Hepatocyte (in vitro differentiated cells): ENCODE measurements at regions not wholly inside any gene's neighbourhood (a gene's known extent, or its start where the extent isn't known, plus 50 kb on each side); places are given as distances from the start of the nearest gene placed in this dataset.

Experiments
- DNase-seq: peaks from one replicate; pipeline ENCODE4 v3.0.0-alpha.2; 2016; ENCODE audit warnings: low spot score
- H2AFZ ChIP-seq: fragments of 200-600 bp; sonication (generic); 2 replicates; pipeline ENCODE4 v1.6.0; 2016; ENCODE audit warnings: antibody characterized with exemption, mild to moderate bottlenecking
- H3K27ac ChIP-seq: fragments of 200-600 bp; sonication (generic); 2 replicates; pipeline ENCODE4 v1.5.1; 2016; ENCODE audit warnings: mild to moderate bottlenecking
- H3K27me3 ChIP-seq: fragments of 200-600 bp; sonication (generic); 2 replicates; pipeline ENCODE4 v1.6.1; 2016
- H3K36me3 ChIP-seq: fragments of 200-600 bp; sonication (generic); replicated peaks from 2 replicates; pipeline ENCODE4 v1.5.1; 2016; ENCODE audit warnings: low read depth; ENCODE audit not compliant: insufficient read depth
- H3K4me1 ChIP-seq: fragments of 200-600 bp; sonication (generic); 2 replicates; pipeline ENCODE4 v1.5.1; 2016; ENCODE audit warnings: mild to moderate bottlenecking, moderate library complexity; ENCODE audit not compliant: insufficient read depth
- H3K4me2 ChIP-seq: fragments of 200-600 bp; sonication (generic); 2 replicates; pipeline ENCODE4 v1.6.0; 2016
- H3K4me3 ChIP-seq: fragments of 200-600 bp; sonication (generic); 2 replicates; pipeline ENCODE4 v1.5.1; 2016; ENCODE audit warnings: mild to moderate bottlenecking
- H3K79me2 ChIP-seq: fragments of 200-600 bp; sonication (generic); 2 replicates; pipeline ENCODE4 v1.6.0; 2017; ENCODE audit warnings: mild to moderate bottlenecking
- H3K9me2 ChIP-seq: fragments of 200-600 bp; sonication (generic); replicated peaks from 2 replicates; pipeline ENCODE4 v1.6.0; 2017; ENCODE audit warnings: mild to moderate bottlenecking; ENCODE audit not compliant: insufficient read depth
- H3K9me3 ChIP-seq: fragments of 200-600 bp; sonication (generic); 2 replicates; pipeline ENCODE4 v1.5.1; 2016; ENCODE audit warnings: low read depth, mild to moderate bottlenecking
- H4K20me1 ChIP-seq: fragments of 200-600 bp; sonication (generic); 2 replicates; pipeline ENCODE4 v1.6.0; 2016; ENCODE audit warnings: mild to moderate bottlenecking; ENCODE audit not compliant: insufficient read depth, poor library complexity, severe bottlenecking
- EZH2 ChIP-seq: fragments of 200-600 bp; sonication (generic); IDR thresholded peaks from 2 replicates; pipeline ENCODE4 v1.6.1; 2016; ENCODE audit warnings: antibody characterized with exemption, mild to moderate bottlenecking, borderline replicate concordance
- EZH2phosphoT487 ChIP-seq: fragments of 200-600 bp; sonication (generic); IDR thresholded peaks from one replicate; pipeline ENCODE4 v1.6.1; 2018; ENCODE audit warnings: antibody characterized with exemption, mild to moderate bottlenecking, low read depth, moderate library complexity; ENCODE audit not compliant: unreplicated experiment, severe bottlenecking
- WGBS: methylation state at CpG from one replicate; pipeline ENCODE4 v1.1.6; 2016; ENCODE audit warnings: low lambda C conversion rate; ENCODE audit errors: missing lambda C conversion rate; 5-methylcytosine and 5-hydroxymethylcytosine counted together
- TF ChIP-seq, protein P1 (sequence below): fragments of 200-600 bp; sonication (generic); IDR thresholded peaks from 2 replicates; pipeline ENCODE4 v1.5.1; 2016; ENCODE audit warnings: antibody characterized with exemption, mild to moderate bottlenecking; ENCODE audit not compliant: poor library complexity

DNA sequence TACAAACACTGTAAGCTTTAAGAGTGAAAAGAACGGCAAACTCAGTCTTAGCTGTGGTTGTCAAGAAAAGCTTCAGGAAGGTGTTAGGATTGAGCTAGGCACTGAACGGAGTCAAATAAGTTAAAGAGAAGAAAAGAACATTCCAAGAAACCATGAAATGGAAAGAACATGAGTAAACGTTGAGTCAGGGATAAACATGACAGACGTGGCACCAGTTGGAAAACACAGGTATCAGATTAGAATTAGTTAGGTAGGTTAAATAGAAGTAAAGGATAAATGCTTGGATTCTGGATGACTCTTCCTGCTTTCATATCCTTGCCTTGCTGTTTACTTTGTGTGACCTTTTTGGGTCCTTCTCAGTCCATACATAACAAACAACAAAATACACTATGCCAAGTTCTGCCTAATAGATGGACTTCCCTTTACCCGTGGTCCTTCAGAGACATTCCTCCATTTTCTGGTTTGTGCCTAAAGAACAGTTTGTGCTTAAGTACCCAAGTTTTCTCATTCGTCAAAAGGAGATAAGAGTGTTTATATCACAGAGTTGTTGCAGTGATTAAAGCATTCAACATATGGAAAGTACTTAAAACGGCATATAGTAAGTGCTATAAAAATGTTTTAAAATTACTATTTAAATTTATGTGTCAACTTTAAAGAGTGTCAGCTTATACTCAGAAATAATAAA is 446.9 kb downstream of the TMA16 start:
- TF ChIP-seq EZH2 = no peak
- TF ChIP-seq, protein P1, sequence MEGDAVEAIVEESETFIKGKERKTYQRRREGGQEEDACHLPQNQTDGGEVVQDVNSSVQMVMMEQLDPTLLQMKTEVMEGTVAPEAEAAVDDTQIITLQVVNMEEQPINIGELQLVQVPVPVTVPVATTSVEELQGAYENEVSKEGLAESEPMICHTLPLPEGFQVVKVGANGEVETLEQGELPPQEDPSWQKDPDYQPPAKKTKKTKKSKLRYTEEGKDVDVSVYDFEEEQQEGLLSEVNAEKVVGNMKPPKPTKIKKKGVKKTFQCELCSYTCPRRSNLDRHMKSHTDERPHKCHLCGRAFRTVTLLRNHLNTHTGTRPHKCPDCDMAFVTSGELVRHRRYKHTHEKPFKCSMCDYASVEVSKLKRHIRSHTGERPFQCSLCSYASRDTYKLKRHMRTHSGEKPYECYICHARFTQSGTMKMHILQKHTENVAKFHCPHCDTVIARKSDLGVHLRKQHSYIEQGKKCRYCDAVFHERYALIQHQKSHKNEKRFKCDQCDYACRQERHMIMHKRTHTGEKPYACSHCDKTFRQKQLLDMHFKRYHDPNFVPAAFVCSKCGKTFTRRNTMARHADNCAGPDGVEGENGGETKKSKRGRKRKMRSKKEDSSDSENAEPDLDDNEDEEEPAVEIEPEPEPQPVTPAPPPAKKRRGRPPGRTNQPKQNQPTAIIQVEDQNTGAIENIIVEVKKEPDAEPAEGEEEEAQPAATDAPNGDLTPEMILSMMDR = no peak
- no peak for TF ChIP-seq EZH2phosphoT487
- DNase-seq = no peak
- Histone ChIP-seq H3K9me2 (no peaks in the 10 kb centered on the region), H3K4me1 (no peaks in the 10 kb centered on the region), H2AFZ (peak overlapping the region; percentile 17), H3K27me3 (no peaks in the 10 kb centered on the region), H3K36me3 (no peaks in the 10 kb centered on the region), H3K4me3 (no peak overlapping the region), H4K20me1 (no peaks in the 10 kb centered on the region), H3K27ac (no peak overlapping the region), H3K79me2 (no peaks in the 10 kb centered on the region), H3K4me2 (no peak overlapping the region), H3K9me3 (no peaks in the 10 kb centered on the region)
- 45% methylated on average over 7 of the region's 7 CpGs for WGBS

DNA sequence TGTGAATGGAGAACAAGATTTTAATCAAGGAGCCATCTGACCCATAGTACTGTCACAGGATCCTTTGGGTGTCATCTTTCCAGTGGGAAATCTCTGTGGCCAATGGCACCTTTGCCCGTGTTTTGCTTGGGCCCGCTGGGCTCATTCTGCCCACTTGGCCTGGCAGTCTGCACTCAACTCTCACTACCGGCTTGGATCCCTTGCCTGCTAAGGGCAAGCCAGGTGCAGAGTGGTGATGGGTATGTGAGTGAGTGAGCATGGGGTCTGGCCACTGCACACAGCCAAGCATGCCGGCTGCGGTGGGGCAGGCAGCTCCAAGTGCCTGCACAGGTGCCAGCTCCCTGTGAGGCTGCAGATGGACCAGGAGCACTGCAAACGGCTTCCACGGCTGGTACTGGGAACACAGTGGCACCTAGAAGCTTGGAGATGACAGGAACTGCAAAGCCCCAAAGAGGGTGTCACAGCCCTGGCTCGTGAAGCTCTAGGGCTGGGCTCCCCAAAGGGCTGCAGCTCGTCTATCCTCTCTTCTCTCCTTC is 454.5 kb downstream of the TMA16 start:
- Histone ChIP-seq H3K36me3 (no peaks in the 10 kb centered on the region), H3K4me2 (no peak overlapping the region), H3K4me3 (no peak overlapping the region), H3K27ac (no peak overlapping the region), H3K4me1 (no peaks in the 10 kb centered on the region), H3K9me3 (no peaks in the 10 kb centered on the region), H4K20me1 (no peaks in the 10 kb centered on the region), H3K9me2 (no peaks in the 10 kb centered on the region), H3K79me2 (no peaks in the 10 kb centered on the region), H3K27me3 (no peaks in the 10 kb centered on the region), H2AFZ (no peak overlapping the region)
- WGBS = 93% methylated on average over 9 of the region's 9 CpGs
- no peak for DNase-seq
- no peak for TF ChIP-seq EZH2phosphoT487
- TF ChIP-seq, protein P1 = no peak
- no peak for TF ChIP-seq EZH2

DNA sequence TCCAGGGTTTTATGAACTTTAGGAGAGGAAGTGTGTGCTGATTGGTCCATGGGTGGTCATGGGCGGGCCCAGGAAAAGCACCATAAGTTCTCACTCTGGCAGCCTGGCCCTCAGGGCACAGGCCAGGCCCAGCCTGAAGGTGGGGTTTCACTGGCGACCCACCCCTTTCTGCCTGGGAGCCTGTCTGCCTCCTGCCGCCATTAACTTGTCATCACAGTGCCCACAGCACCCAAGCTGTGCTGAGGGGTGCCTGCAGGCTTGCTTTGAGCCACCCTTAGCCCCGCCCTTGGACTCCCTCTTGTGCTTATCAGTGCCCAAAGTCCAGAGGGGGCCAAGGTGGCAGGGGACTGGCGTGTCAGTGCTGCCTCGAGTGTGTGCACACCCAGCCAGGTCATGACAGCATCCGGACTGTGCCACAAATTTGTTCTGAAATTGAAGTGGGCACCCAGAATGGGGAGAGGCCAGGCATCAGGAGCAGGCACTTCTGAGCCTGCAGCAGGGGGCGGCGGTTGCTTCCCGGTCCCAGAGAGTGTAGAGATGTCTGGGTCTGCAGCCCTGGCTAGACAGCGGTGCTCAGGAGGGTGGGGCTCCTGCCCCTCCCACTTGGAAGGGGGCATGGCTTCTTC is 455.6 kb downstream of the TMA16 start:
- H3K4me3 ChIP-seq = no peak overlapping the region
- no peaks in the 10 kb centered on the region for H3K79me2 ChIP-seq
- DNase-seq = no peak
- H3K4me2 ChIP-seq = no peak overlapping the region
- 91% methylated on average over 11 of the region's 11 CpGs for WGBS
- no peaks in the 10 kb centered on the region for H3K4me1 ChIP-seq
- no peak overlapping the region for H2AFZ ChIP-seq
- H3K27ac ChIP-seq = no peak overlapping the region
- no peak for TF ChIP-seq EZH2phosphoT487
- TF ChIP-seq EZH2 = no peak
- TF ChIP-seq, protein P1 = no peak
- no peaks in the 10 kb centered on the region for H3K36me3 ChIP-seq
- no peaks in the 10 kb centered on the region for H3K27me3 ChIP-seq
- no peaks in the 10 kb centered on the region for H4K20me1 ChIP-seq
- H3K9me2 ChIP-seq = no peaks in the 10 kb centered on the region
- no peaks in the 10 kb centered on the region for H3K9me3 ChIP-seq
